ENCODE measurements at regions not wholly inside any gene's neighbourhood (a gene's known extent, or its start where the extent isn't known, plus 50 kb on each side); places are given as distances from the start of the nearest gene placed in this dataset.

- Histone ChIP-seq H3K36me3 (no peaks in the 10 kb centered on the region), H3K27ac (no peak overlapping the region), H3K4me1 (ENCODE audit: control insufficient read depth in 1 of 2, insufficient read depth in 1 of 2, low read depth in 1 of 2, low read length in 1 of 2) (peaks cover 2 to 3% of the 10 kb centered on the region in 2 experiments), H3K4me3 (ENCODE audit: low read depth in 1 of 2, low read length in 1 of 2) (no peak overlapping the region), H3K9me3 (no peaks in the 10 kb centered on the region), H3K27me3 (no peaks in the 10 kb centered on the region)
- no peak for TF ChIP-seq CTCF (IDR thresholded peaks at IDR 0.05)
These were observed 93.2 kb downstream of the DACT1 start for GRCh38 chr14:58730792-58731464.

- Histone ChIP-seq H3K4me1 (ENCODE audit: control insufficient read depth in 1 of 2, insufficient read depth in 1 of 2, low read depth in 1 of 2, low read length in 1 of 2) (peaks cover 9 to 10% of the 10 kb centered on the region in 2 experiments), H3K27ac (no peak overlapping the region)
- TF ChIP-seq CTCF (IDR thresholded peaks at IDR 0.05): no peak
These were observed 93.9 kb downstream of the DACT1 start for GRCh38 chr14:58731465-58732293.

GRCh38 chr14:58732387-58732786, 94.6 kb downstream of the DACT1 start:
- Histone ChIP-seq H3K27me3 (no peaks in the 10 kb centered on the region), H3K4me3 (ENCODE audit: low read depth in 1 of 2, low read length in 1 of 2) (no peak overlapping the region), H3K36me3 (no peaks in the 10 kb centered on the region), H3K27ac (no peak overlapping the region), H3K4me1 (ENCODE audit: control insufficient read depth in 1 of 2, insufficient read depth in 1 of 2, low read depth in 1 of 2, low read length in 1 of 2) (peaks cover 14 to 16% of the 10 kb centered on the region in 2 experiments), H3K9me3 (no peaks in the 10 kb centered on the region)
- no peak for TF ChIP-seq CTCF (IDR thresholded peaks at IDR 0.05)

More at GRCh38 chr14:58731465-58732293, 93.9 kb downstream of the DACT1 start:
- H3K27me3 ChIP-seq: no peaks in the 10 kb centered on the region
- H3K36me3 ChIP-seq: no peaks in the 10 kb centered on the region
- H3K9me3 ChIP-seq: no peaks in the 10 kb centered on the region
- H3K4me3 ChIP-seq (ENCODE audit: low read depth in 1 of 2, low read length in 1 of 2): no peak overlapping the region

- Histone ChIP-seq H3K4me1 (ENCODE audit: control insufficient read depth in 1 of 2, insufficient read depth in 1 of 2, low read depth in 1 of 2, low read length in 1 of 2) (peaks cover 15 to 16% of the 10 kb centered on the region in 2 experiments), H3K4me3 (ENCODE audit: low read depth in 1 of 2, low read length in 1 of 2) (no peak overlapping the region), H3K9me3 (no peaks in the 10 kb centered on the region), H3K36me3 (no peaks in the 10 kb centered on the region), H3K27ac (no peak overlapping the region), H3K27me3 (no peaks in the 10 kb centered on the region)
- TF ChIP-seq CTCF (IDR thresholded peaks at IDR 0.05): no peak
These were observed 95.9 kb downstream of the DACT1 start for GRCh38 chr14:58733451-58734208.

- no peak overlapping the region for H3K4me3 ChIP-seq (ENCODE audit: low read depth in 1 of 2, low read length in 1 of 2)
- H3K36me3 ChIP-seq: no peaks in the 10 kb centered on the region
- H3K9me3 ChIP-seq: no peaks in the 10 kb centered on the region
- no peak overlapping the region for H3K27ac ChIP-seq
- no peak for TF ChIP-seq CTCF (IDR thresholded peaks at IDR 0.05)
- H3K27me3 ChIP-seq: no peaks in the 10 kb centered on the region
- peaks cover 15 to 16% of the 10 kb centered on the region in 2 experiments for H3K4me1 ChIP-seq (ENCODE audit: control insufficient read depth in 1 of 2, insufficient read depth in 1 of 2, low read depth in 1 of 2, low read length in 1 of 2)
These were observed 97.8 kb downstream of the DACT1 start for GRCh38 chr14:58735596-58735995.
